Stimulated activated CD4-positive, alpha-beta T cell treated with anti-CD3 and anti-CD28 coated beads, Interleukin-4, amount 100 ng/mL, for 4 hours (primary cell): ENCODE measurements at regions not wholly inside any gene's neighbourhood (a gene's known extent, or its start where the extent isn't known, plus 50 kb on each side); places are given as distances from the start of the nearest gene placed in this dataset.

Source experiments
- DNase-seq, 2 experiments: peaks; one replicate each; pipeline ENCODE4 v3.0.0-alpha.2; 2020

DNA sequence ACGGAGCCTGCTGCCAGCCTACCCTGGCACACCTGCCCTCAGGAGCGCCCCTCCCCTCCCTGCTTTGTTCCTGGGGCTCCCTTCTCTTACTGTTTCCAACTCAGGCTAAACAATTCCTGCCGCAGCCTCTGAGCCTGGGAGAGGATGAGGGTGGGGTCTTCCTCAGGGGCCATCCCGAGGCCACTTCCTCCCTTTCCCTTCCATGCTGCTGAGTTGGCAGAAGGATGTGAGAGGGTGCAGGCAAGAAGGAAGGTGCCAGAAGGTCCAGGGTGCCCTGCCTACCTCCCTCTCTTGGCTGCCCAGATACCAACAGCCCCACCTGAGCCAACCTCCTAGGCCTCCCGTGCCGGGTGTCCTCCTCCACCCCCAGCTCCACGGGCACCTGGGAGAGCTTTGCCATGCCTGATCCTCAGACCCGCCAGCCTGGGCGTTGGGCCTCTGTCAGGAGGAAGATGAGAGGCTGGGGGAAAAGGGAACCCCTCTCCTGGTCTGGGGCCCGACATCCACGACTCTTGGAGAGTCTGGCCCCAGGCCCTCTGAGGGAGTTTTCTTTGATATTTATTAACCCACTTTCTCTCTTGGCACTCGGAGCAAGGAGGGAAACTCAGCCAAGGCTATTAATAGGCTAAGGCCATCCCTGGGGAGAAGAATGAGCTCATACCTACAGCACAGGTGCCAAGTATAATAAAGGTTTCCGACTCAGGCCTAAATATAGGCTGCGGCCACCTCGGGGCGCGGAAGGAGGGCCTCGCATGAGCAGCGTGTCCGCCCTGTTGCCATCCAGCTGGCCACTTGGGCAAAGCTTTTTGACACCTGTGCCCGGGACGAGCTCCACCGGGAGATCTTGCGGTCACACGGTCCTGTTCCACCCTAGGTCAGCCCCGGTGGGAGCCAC, 232.0 kb downstream of the ENGASE start:
- DNase-seq = no peak

DNA sequence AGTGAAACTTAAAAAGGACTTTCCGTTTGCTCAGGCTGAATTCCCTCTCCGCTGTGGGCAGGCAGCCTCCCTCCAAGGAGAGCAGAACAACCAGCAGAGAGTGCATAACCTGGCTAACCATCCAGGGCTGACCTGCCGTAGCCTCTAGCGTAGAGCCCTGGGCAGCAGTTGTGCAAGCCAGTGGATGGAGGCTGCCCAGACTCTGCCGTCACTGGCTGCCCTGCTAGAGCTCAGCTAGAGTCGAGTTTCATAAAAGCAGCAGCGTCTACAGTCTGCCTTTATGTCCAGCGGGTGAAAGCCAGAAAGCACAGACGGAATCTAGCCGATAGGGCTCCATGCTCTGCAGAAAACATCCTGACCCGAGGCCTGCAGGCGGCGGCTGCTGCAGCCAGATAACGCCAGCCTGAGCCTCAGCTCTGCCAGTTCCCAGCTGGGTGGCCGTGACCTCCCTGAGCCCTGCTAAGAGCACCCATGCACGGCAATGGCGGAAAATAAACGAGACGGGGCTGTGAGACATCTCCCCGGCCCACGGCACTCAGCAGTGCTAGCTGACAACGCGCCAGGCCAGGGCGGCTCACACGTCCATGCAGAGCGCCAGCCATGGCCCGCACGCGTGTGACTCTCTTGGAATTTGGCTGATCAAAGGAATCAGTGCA, 231.3 kb downstream of the ENGASE start:
- DNase-seq = no peak

DNA sequence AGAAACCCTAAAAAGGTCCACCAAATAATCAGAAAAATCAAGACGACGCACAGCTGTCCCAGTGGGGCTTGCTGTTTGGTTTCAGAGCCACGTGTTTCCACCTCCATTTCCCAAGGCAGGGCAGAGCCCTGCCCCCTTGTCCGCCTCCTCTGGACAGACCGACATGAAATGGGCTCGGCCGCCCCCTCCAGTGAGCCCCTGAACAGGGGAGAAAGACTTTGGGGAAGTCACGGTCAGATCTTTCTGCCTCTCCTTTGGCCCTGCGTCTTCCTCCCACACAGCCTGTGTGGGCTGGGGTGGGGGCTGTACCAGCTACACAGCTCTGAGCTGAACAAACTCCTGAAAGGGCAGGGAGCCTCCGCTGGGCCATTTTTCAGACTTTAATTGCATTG, 230.7 kb downstream of the ENGASE start:
- DNase-seq = no peak

DNA sequence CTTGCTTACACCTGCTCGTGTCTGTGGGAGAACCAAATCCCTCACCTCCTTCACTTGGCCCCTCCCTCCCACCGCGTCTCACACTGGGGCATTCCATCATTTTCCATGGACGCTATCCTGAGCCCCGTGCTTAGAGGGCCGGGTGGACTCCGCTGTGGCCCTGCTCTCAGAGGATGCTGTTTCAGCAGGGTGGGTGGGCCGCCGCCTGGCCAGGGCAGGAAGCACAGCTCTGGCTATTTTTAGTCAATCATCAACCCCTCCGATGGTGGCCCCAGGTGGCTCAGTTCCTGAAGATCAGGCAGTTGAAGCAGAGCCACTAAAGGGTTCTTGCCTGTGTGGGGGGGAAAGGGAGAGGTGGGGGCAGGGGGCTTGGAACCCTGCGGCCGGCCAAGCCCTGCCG, 230.3 kb downstream of the ENGASE start:
- DNase-seq = no peak

DNA sequence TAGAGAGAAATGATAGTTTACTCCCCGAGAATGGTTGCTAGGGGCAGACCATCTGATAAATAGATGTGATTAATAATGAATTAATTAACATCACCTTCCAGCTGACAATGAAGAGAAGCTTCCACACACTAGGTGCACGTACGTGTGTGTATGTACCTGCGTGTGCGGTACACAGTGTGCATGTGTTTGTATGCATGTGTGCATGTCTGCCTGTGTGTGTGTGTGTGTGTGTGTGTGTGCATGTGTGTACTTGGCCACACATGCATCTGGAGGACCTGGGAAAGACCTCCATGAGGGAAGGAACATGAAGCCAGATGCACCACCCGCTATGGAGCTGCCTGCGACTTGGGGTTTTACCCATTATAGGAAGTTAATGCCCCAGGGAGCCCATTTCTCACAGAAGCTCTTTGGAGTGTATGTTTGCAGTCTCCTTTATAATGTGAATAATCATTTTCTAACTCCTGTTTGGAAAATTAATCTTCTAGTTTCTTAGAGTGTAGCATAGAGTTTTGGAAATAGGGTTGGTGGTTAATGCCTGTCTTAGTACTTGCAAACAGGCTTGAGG, 229.1 kb downstream of the ENGASE start:
- DNase-seq = no peak

DNA sequence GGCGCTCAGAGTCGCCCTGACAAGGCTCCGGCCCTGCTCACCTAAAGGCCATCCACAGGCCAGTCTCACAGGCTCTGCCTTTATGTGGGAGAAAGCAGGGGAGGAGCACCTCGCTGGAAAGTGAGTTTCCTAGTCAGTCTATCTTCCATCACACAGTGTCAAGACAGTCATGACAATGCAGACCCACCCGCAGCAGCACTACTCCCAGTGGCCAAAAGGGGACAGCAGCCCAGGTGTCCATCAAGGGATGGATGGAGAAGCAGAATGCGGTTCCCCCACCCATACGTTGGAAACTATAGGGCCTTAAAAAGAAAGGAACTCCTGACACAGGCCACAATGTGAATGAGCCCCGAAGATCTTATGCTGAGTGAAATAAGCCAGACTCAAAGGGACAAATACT, 226.8 kb downstream of the ENGASE start:
- no peak for DNase-seq

DNA sequence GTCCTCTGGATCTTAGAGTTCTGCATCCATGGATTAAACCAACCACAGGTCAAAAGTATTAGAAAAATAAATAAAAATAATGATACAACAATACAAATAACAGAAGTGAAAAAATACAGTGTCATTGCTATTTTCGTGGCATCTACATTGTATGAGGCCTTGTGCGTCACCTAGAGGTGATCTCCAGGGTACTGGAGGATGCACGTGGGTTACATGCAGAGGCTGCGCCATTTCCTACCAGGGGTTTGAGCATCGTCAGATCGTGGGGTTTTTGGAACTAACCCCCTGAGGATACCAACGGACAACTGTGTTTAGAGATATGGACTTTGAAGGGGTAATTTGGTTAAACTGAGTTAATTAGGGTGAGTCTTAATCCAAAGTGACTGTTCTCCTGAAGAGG, 224.7 kb downstream of the ENGASE start:
- DNase-seq = no peak

DNA sequence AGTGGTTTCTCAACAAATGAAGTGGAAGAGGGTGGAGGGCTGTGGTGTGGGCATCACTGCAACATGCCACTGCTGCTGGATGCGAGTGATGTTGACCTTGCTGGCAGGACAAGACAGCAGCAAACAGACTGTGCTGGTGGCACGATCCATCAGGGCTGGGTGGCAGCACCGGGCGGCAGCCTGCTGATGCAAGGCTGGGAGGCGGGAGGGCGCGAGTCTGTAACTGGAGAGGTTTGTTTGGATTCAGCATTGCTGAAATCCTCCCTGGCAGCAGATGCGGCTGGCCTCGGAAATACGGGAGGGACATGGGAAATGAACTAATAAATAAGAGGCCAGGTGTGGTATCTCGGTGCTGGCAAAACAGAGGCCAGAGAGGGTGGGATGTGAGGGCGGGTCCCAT, 224.2 kb downstream of the ENGASE start:
- DNase-seq = no peak

DNA sequence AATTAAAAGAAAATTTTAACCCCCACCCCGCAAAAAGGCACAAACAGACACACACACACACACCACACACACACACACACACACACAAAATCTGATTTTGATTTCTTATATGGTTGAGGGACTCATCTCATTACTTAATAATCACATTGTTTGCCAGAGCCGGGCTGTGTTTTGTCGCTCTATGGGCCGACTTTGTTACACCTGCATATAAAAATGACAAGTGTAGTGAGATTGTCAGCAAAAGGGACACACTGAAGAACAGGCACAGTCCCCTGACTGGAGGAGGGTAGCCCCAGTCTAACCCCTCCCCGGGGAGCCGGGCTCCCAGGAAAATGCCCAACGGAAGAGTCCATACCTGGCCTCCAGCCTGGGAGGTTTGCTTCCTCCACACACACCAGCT, 221.6 kb downstream of the ENGASE start:
- no peak for DNase-seq

DNA sequence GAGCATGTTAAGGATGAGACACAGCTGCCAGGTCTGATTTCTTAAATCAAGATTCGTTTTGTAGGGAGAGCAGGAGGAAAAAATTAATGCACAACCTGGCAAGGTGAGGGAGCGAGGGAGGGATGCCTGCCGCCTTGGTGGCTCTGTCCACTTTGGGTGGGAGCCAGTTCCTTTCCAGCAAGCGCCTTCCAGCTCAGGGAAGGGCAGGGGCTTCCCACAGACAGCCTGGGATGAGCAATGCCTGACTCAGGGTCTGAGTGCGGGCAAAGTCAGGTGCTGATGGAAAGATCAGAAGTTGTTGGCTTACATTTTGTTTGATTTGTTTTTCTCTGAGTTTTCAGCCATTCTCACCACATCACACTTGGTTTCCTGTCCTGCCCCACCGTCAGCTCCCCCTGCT, 220.7 kb downstream of the ENGASE start:
- no peak for DNase-seq

DNA sequence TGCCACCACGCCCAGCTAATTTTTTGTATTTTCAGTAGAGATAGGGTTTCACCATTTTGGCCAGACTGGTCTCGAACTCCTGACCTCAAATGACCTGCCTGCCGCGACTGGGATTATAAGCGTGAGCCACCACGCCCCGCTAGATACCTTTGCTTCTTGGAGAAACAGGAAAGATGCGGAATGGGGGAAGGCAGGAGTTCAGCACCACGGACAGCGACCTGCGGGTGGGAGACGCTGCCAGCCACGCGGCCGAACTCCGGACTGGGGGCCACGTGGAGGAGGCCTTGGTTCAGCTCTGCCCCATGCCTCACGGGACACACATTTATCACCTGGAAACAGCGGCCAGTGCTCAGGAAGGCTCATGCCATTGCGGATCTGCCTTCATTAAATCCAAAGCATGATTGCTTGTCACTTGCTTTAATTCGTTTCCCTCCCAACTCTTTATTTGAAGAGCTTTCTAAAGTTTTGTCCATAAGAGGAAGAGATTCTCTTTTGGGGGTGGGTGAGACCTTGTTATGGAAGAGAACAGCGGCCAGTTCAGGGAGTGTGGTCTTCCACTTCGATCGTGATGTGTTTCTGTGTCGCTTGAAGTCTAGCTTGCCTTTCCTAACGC, 219.9 kb downstream of the ENGASE start:
- peak in 1 of 2 experiments; percentile 29 for DNase-seq

DNA sequence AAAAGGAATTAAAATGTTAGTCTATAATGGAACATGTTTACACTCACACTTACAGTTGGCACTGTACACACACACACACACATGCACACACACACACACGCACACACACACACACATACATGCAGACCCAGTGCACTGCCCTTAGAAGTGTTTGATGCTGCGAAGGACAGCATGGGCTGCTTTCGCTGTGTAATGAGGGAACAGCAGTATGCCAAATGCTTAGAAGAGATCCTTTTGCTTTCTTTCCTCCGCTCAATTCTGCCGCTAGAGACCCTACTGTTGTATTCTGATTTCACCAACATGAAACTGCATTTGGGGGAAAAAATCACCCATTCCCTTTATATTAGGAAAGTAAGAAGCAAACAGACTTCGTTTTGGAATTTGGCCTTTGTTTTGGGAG, 217.9 kb downstream of the ENGASE start:
- no peak for DNase-seq

DNA sequence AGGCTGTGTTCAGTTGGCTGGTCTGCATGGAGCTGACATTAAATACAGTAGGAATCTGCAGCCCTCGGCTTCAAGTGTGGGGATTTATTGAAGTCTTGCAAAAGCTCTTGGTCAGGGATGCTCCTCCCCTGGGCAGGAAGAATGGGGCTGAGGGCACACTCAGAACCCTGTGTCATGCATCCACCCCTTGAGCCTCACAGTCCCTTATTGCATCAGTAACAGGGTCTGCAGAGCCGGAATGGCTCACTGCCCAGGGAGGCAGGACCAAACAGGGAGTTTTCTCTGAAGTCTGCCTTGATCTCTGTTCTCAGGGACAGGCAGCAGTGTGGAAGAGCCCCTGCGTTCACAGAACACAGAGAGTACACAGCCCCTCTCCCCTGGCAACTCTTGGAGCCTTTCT, 216.8 kb downstream of the ENGASE start:
- no peak for DNase-seq

DNA sequence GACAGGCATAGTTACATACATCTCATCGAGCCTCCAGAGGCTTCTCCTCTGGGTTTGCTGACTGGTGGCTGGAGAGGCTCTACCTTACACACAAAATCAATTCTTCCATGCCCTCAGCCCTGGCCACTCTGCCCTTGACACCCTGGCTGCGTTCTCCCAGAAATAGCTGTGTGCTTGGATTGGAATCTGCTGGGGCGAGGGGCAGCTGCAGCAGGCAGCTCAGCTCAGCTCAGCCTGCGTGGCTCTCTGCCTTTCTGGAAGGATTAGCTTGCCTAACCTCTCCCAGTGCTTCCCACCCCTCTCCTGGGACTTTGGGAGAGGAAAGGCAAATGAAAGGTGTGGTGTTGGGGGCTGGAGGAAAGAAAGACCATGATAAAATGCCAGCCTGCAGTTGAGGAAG, 216.1 kb downstream of the ENGASE start:
- no peak for DNase-seq

DNA sequence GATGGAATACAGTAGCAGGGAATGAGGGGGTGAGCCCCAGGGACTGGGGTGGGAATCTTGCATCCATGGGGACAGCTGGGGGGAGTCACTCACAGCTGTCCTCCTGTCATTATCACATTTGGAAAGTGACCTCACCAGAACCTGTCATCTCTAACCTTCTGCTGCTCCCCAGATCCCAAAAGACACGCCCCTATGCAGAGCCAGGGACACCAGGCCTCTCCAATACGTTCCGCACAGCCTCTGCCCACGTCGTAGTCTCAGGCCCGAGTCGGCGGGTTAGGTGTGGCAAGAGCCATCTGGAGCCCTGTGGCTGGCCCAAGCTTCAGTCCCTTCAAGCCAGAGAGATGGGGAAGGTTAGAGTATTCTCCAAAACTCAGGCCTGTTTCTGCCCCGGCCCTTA, 214.3 kb downstream of the ENGASE start:
- DNase-seq = no peak

DNA sequence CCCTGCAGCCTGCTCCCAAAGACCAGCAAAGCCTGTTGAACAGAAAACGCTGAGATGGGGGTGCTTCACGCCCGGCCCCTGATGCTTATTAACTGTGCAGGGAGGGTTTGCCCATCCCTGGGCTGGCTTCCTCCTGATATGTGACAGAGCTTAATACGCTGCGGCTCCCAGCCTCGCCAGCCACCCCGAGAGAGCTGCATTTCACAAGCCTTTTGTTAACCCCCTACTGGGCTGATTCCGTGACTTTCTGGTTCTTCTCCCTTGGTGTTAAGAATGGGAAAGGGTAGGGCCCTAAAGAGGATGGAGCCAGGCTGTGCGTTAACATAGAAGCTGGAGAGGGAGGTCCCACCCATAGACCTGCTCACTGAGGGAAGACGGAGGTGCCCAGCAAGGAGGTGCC, 211.8 kb downstream of the ENGASE start:
- no peak for DNase-seq

DNA sequence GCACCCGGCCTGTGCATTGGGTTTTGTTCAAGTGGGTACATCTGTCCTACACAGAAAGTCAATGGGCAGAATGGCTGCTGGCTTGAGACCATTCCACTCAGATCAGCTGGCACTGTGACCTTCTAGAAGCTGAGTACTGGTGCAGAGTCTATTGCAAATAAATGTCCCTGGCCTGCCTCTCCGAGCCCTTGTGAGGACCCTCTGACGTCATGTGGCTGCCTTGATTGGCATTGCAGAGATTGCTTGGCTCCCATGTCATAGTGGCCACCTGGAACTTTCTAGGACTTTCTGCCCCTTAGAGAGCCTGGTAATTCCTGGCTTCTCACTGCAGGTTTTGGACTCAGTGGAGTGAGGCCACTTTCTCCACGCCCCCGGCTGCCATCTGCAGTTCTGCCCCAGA, 211.3 kb downstream of the ENGASE start:
- no peak for DNase-seq

DNA sequence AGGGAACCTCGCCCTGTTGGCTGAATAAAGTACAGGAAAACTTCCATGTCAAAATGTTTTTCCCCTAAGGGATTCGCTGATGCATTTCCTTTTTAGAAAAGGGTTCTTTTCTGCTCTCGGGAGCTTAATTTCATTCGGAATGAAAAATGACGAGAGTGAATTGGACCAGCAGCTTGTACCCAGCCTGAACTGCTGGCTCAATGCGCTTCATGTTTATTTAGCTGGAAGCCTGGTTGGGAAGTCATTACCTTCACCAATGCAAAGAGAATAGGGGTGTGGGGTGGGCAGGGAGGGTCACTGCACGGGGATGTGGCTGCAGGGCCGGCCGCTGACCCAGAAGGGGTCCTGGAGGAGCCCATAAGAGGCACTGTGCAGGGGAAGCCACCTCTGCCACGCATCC, 207.7 kb downstream of the ENGASE start:
- no peak for DNase-seq

DNA sequence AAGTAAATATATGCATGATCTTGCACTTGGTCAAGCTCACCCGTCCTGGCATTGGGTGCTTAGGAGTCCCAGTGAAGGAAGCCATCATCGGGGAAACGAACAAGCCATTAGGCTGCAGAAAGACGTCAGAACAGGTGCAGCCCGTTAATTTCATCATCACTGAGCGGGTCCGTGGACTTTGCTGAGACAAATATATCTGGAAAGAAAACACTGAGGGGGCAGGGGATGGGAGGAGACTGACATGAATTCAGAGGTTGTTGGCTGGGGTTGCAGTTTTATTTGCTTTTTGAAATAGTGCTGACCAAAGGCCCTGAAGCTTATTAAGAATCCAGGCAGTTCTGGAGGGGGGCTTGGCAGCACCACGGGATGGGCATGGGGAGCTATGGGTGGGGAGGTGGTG, 207.2 kb downstream of the ENGASE start:
- no peak for DNase-seq

DNA sequence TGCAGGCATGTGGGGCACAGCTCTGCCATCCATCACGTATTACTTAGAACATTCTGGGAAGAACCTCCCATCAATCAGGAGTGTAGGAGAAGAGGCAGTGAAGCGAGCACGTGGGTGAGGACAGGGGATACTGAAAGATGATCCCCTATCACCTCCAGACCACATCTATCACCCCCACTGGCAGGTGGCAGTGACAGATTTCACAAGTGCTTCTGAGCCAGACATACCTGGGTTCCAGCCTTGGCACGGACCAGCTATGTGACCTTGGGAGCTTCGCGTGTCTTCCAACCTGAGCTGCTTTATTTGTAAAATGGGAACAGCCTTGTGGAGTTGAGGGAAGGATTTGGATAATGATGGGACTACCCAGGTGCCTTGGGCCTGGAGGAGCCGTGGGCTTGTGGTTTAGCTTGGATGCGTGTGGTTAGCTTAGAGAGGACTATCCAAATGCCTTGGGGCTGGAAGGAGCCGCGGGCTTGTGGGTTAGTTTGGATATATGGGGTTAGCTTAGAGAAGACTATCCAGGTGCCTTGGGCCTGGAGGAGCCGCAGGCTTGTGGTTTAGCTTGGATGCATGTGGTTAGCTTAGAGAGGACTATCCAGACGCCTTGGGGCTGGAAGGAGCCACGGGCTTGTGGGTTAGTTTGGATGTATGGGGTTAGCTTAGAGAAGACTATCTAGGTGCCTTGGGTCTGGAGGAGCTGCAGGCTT, 206.4 kb downstream of the ENGASE start:
- no peak for DNase-seq

DNA sequence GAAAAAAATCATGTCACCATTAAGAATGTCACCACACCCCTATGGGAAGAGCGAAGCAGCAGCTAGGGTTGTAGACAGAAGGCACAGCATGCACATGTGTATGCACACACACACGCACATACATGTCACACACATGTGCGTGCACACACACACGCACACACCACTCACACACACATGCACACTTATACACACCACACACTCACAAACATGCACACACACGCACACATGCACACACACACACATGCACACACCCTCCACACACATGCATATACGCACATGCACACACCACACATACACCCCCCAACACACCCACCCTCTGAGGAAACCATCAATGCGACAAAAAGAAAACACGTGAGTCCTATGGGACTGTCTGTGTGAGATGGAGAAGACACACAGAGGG, 205.4 kb downstream of the ENGASE start:
- no peak for DNase-seq

DNA sequence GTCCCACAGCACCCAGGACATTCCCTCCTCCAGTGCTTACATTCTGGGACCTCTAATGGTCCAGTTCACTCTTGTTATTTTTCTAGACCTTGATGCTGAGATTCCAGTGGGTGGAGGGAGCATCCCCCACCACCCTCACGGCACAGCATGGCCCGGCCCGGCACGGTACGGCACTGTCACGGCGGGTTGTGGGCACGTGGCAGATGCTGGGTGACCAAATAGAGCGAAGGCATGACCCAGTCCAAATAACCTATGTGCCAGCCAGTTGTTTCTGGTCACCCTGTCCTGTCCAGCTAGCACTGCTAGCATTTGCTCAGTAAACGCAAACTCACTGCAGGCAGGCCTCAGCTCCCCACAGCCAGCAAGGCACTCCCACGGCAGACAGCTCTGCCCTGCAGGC, 204.7 kb downstream of the ENGASE start:
- no peak for DNase-seq

DNA sequence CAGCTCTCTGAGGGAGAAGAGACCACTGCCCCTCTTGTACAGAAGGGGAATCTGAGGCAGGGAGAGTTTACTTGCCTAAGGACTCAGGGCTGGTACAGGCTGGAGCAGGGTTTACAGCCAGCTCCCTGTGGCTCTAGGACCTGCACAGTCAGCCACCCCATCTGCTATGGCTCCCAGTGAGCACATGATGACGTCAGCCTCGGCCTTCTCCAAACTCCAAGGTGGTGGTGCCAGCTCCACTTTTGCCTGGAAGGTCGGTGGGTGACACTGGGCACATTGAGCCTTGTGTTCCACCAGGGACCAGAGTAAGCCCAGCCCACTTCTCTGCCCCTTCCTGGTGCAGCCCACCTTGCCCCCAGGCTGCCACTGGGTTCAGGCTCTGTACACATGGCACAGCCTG, 202.2 kb downstream of the ENGASE start:
- DNase-seq = no peak
